Frontal cortex (tissue), 3 donors: ENCODE measurements at regions not wholly inside any gene's neighbourhood (a gene's known extent, or its start where the extent isn't known, plus 50 kb on each side); places are given as distances from the start of the nearest gene placed in this dataset.

Source experiments
- DNase-seq, 2 donors: peaks; one replicate each; pipeline ENCODE4 v3.0.0; 2012; ENCODE audit warnings: low spot score in 2 of 2
- FAIRE-seq: peaks from 2 replicates; lab custom pipeline; 2012; peaks lifted over from hg19 to GRCh38; lab: Jason Lieb, UNC
- donor health status: control.
- donor health status: control.
- donor health status: control.

- no peak for FAIRE-seq
- DNase-seq: no peak
Observed at GRCh38 chr12:58496411-58497190, 423.7 kb downstream of the LRIG3 start.

DNA sequence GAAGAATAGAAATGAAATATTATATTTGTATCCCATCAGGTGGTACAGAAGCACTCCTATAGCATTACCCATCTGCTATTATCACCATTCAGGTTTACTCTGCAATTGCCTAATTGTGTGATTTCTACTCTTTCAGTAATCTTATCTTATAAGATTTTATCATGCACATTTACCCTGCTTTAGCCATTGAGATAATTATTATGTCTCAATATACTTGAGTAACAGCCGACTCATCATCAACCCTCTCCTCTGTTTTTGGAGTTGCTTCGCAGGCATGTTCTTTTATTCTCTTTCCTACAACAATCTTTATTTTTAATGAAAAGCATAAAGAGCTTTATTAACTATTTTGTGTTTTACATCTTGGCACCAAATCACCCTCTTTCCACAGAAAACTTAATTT lies 419.9 kb downstream of the LRIG3 start:
- FAIRE-seq (no peak), DNase-seq (no peak)

GRCh38 chr12:58502226-58502625 lies 418.1 kb downstream of the LRIG3 start:
- DNase-seq (no peak), FAIRE-seq (no peak)

DNA sequence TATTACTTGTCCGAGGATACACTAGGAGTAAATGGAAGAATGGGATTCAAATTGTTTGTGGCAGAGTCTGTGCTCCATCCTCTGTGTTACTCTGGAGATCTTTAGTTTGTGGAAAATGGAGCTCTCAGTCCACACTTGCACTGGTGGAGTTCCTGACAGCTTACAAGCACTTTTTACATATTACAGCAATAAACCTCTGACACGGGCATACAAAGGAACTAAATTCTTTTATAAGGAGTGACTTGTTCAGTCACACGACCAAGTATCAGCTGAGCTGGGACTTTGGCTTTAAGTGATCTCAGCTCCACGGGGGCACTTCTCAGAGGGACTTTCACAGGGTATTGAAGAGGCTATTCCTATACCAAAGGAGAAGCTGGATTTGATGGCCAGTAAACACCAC lies 417.5 kb downstream of the LRIG3 start:
- no peak for DNase-seq
- no peak for FAIRE-seq

DNA sequence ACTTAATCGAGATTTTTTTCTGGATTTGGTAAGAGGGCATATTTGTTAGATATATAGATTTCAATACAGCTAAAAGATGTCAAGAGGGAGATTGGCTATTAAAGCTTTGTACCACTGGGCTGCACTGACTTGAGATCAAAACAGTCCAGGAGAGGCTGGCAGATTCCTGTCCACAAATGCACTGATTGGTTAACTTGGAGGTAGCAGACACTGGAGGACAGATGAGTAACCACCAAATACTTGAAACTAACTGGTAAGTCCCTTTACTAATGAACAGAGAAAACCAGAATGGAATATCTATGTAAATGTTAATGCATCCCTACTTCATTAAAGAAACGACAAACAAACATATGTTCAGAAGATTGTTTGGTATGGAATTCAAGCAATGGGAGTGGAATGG lies 416.6 kb downstream of the LRIG3 start:
- DNase-seq (no peak), FAIRE-seq (no peak)

GRCh38 chr12:58504143-58504938 lies 416.0 kb downstream of the LRIG3 start:
- DNase-seq: no peak
- no peak for FAIRE-seq

GRCh38 chr12:58509116-58509885 lies 411.0 kb downstream of the LRIG3 start:
- DNase-seq: no peak
- no peak for FAIRE-seq

- no peak for FAIRE-seq
Observed at GRCh38 chr12:58513301-58513834, 406.9 kb downstream of the LRIG3 start.

DNA sequence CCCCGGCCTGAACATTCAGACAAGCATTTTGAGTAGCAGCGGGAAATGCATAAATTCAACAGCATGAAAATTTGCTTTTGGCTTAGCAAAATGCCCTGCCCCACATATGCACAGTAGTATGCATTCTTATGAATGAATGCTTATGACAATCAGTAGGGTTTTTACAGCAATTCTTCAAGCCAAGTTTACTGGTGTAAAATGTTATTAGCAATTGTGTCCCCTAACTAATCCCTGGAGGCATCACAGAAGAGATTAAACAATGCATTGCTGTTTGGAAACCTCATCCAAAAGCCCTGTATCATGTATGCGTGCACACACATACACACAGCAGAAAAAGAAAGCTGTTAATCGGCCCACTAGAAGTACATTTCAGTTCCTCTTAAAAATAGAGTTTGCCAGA lies 406.5 kb downstream of the LRIG3 start:
- DNase-seq (no peak), FAIRE-seq (no peak)

More at GRCh38 chr12:58513301-58513834, 406.9 kb downstream of the LRIG3 start:
- no peak for DNase-seq

- no peak for FAIRE-seq
Observed at GRCh38 chr12:58519839-58520238, 400.5 kb downstream of the LRIG3 start.

GRCh38 chr12:58521152-58521551 lies 399.2 kb downstream of the LRIG3 start:
- FAIRE-seq (no peak), DNase-seq (no peak)

More at GRCh38 chr12:58519839-58520238, 400.5 kb downstream of the LRIG3 start:
- no peak for DNase-seq

DNA sequence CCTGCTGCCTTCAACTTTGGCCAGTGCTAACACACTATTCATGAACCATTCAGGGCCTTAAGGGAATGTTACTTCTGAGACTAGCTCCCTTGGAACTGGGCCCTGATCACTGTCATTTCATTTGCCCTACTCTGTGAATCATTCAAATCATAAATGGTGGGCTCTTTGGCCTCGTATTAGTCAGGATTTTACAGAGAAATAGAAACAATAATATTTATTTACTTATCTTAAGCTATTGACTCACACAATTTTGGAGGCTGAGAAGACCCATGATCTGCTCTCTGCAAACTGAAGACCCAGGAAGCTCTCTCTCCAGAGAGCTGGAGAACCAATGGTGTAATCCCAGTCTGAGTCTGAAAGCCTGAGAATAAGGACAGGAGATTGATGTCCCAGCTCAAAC lies 398.5 kb downstream of the LRIG3 start:
- DNase-seq (no peak), FAIRE-seq (no peak)

DNA sequence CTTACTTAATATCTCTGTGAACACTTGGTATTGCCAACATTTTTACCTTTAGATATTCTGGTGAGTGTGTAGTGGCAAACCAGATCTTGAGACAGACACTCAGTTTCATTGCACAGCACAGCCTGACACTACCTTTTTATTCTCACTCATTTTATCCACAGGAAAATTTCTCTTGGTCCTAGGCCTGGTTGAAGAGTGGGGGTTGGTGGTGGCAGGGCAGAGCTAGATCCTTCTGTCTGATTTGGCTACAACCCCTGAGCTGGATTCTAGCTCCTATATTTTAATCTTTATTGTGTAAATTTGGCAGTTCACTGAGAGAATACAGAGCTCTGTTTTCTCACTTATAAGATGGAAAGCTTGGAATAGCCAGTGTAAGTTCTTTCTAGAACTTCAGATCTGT lies 396.9 kb downstream of the LRIG3 start:
- FAIRE-seq (no peak), DNase-seq (no peak)

- no peak for DNase-seq
- no peak for FAIRE-seq
Observed at GRCh38 chr12:58528271-58528670, 392.0 kb downstream of the LRIG3 start.

- no peak for FAIRE-seq
- no peak for DNase-seq
Observed at GRCh38 chr12:58529114-58529665, 391.1 kb downstream of the LRIG3 start.

DNA sequence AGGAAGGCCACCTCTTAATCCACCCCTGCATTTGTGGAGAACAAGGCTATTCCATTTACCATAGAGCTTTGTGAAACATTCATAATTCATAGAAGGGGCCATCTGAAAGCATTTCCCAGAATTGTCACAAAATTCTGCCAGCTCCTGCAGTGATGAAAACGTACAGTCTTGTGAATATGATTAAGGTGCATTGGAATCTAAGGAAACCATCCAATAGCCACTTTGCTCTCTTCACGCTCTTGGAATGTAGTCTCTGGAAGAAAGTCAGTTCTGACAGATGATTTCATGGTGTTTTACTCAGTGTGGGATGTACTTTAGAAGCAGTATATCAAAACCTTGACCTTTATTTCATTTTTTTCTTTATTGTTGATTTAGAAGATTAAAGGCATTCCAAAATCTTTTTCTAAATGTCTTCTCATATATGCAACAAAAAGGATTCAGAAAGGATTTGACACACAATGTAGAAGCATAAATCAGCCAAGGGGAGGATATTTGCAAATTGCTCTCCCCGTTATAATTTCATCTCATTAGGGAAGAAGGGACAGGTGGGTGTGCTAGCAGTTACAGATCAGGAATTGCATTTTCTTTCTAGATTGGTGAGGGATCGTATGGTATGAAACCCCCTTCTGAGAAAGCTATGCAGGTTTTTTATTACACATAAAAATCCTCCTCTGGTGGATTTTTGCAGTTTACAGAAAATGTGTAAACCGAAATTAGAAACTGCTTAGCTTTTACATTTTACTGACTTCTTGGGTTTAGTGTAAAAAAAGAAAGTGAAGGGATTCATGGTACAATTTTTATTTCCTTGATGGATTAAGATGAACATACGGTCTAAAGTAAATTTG lies 390.2 kb downstream of the LRIG3 start:
- FAIRE-seq (no peak), DNase-seq (no peak)

- FAIRE-seq (no peak), DNase-seq (no peak)
Observed at GRCh38 chr12:58530742-58531062, 389.6 kb downstream of the LRIG3 start.

DNA sequence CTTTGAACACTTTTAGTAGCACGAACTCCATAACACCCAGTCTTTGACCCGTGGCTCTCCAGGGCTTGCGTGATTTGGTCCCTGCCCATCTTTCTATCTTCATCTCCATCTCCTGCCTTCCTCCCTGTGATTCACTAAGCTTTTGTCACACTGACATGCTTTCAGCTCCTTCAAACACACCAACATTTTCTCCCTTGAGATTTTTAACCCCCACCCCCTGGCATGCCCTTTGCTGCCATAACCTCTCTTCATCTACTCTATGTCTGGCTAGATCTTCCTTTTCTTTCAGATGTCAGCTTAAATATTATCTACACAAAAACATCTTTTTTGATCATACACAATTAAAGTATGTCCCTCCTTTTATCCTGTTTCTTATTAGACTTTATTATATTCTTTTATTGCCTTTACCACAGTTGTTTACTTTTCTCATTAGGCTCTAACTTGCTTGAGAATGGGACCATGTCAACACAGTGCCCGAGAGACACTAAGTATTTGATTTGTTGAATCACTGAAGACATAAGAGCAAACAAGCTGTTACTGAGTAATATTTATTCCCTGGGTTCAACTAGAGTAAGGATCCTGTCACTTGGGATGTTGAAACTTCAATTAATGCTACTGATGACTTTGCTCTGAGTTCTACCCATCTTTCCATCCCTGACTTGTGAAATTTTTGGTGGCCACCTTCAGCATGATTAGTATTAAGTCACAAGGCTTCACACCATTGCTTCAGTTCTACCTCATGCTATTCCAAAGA lies 387.3 kb downstream of the LRIG3 start:
- DNase-seq (no peak), FAIRE-seq (no peak)

DNA sequence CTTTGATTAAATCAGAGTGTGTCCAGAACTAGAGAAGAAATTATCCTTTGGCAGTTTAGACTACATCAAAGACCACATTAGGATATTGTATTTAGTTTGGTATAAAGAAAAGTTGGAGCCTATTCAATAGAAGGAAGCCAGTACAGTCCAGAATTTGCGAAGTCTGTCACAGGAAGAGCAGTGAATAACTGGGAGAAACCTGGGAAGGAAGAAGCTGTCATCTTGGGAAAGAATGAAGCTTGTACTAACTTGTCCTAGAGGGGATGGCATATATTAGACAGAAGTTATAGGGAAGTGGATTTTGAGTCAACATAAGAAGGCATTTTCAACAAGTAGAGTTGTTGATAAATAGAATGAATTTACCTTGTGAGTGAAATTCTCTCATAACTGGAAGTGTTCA lies 386.7 kb downstream of the LRIG3 start:
- no peak for FAIRE-seq
- DNase-seq: no peak
